BJ (cell line): ENCODE measurements at regions not wholly inside any gene's neighbourhood (a gene's known extent, or its start where the extent isn't known, plus 50 kb on each side); places are given as distances from the start of the nearest gene placed in this dataset.

Experiments
- CTCF ChIA-PET: fragments of 350-600 bp; formaldehyde crosslinking; extraction: SDS; loops from one replicate; lab custom pipeline; 2021; ENCODE audit warnings: antibody characterized with exemption, inconsistent platforms; lab: Yijun Ruan, JAX
- POLR2A ChIA-PET: fragments of 300-600 bp; sonication (Branson Sonifier 250); formaldehyde crosslinking; extraction: SDS; loops from one replicate; lab custom pipeline; 2021; ENCODE audit warnings: antibody characterized with exemption; lab: Charles Lee
- DNase-seq: peaks from one replicate; pipeline ENCODE4 v3.0.0-alpha.2; 2011; ENCODE audit warnings: low read depth
- H3K27me3 ChIP-seq: 2 replicates; pipeline ENCODE4 v1.6.0; 2011; ENCODE audit warnings: low read length; ENCODE audit not compliant: control insufficient read depth, insufficient read depth
- H3K36me3 ChIP-seq: 2 replicates; pipeline ENCODE4 v1.5.1; 2011; ENCODE audit warnings: low read length; ENCODE audit not compliant: control insufficient read depth, insufficient read depth
- H3K4me3 ChIP-seq: 2 replicates; pipeline ENCODE4 v1.5.1; 2011; ENCODE audit warnings: low read depth, mild to moderate bottlenecking, control low read depth, low read length
- TF ChIP-seq, protein P1 (sequence below): IDR thresholded peaks from 2 replicates; pipeline ENCODE4 v1.5.1; 2011; ENCODE audit warnings: low read depth, mild to moderate bottlenecking, control low read depth, inconsistent platforms, low read length, moderate library complexity; ENCODE audit not compliant: insufficient read depth

DNA sequence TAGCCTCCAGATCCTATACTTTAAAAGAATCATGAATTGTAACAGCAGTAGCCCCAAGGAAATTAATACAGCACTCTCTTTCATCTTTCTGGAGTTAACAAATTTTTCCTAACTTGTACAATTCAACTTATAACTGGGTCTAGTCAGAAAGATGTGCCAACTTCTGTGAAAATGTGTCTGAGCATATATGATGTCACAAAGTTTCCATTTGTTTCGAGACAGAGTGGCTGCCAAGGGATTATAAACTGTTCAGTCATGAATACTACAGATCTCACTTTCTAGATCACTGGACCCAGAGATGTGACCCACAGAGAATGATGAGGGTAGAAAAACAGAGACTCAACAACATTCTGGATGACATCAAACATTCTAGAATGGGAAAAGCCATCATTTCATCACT lies 249.2 kb upstream of the PHF14 start:
- Histone ChIP-seq H3K27me3 (no peaks in the 10 kb centered on the region), H3K4me3 (no peak overlapping the region), H3K36me3 (no peaks in the 10 kb centered on the region)
- DNase-seq = no peak
- CTCF ChIA-PET = no interaction called here
- TF ChIP-seq, protein P1, sequence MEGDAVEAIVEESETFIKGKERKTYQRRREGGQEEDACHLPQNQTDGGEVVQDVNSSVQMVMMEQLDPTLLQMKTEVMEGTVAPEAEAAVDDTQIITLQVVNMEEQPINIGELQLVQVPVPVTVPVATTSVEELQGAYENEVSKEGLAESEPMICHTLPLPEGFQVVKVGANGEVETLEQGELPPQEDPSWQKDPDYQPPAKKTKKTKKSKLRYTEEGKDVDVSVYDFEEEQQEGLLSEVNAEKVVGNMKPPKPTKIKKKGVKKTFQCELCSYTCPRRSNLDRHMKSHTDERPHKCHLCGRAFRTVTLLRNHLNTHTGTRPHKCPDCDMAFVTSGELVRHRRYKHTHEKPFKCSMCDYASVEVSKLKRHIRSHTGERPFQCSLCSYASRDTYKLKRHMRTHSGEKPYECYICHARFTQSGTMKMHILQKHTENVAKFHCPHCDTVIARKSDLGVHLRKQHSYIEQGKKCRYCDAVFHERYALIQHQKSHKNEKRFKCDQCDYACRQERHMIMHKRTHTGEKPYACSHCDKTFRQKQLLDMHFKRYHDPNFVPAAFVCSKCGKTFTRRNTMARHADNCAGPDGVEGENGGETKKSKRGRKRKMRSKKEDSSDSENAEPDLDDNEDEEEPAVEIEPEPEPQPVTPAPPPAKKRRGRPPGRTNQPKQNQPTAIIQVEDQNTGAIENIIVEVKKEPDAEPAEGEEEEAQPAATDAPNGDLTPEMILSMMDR = no peak
- POLR2A ChIA-PET = no interaction called here

DNA sequence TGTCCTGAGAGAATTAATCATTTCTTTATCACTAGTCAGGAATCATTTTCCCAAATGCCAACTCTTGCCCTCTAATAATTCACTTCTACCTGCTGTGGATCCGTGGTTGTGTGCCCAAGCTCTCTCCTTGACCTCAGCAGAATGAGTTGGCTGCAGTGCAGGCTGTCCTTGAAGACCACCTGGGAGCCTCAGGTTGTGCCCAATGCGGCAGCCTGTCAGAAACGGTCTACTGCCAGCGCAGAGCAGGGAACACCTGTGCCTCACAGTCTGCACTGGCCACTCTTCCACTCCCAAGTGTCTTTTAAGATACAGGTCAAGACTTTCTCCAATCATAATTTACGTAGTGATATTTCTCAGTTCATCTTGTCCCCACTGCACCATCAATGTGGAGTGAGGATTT lies 246.0 kb upstream of the PHF14 start:
- TF ChIP-seq, protein P1 = no peak
- no peaks in the 10 kb centered on the region for H3K36me3 ChIP-seq
- POLR2A ChIA-PET = no interaction called here
- H3K27me3 ChIP-seq = no peaks in the 10 kb centered on the region
- CTCF ChIA-PET = no interaction called here
- DNase-seq = no peak
- H3K4me3 ChIP-seq = no peak overlapping the region

DNA sequence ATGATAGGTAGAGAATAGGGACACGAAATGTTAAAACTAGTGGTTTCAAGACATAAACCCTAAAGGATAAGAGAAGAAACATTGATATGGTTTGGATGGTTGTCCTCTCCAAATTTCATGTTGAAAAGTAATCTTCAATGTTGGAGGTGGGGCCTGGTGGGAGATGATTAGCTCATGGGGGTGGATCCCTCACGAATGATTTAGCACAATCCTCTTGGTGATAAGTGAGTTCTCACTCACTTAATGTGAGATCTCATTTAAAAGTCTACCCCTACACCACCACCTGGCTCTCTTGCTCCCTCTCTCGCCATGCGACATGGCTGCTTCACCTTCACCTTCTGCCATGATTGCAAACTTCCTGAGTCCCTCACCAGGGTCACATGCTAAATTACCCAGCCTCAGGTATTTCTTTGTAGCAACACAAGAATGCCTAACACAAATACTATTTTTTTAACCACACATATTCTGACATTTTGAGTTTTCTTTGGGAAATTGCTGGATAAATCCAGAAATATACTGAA lies 242.4 kb upstream of the PHF14 start:
- CTCF ChIA-PET = no interaction called here
- DNase-seq = no peak
- no peaks in the 10 kb centered on the region for H3K27me3 ChIP-seq
- H3K4me3 ChIP-seq = no peak overlapping the region
- TF ChIP-seq, protein P1 = no peak
- POLR2A ChIA-PET = no interaction called here
- H3K36me3 ChIP-seq = no peaks in the 10 kb centered on the region

DNA sequence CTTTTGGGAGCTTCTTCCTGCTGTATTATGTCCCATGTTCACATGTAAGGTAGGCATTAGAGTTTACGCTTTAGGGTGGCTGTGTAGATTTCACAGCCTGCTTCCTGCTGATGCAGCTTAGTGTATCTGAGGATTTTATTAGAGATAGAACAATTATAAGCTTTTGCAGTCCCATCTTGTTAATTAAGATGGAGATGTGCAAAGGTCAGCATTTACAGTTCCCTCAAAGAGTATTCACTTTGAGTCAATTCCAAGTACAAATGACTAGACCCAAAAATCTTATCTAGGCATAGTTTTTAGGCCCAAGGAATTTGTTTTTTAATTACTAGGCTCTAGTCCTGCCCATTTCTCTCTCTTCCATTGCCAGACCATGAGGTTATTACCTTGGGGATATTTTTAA lies 239.9 kb upstream of the PHF14 start:
- Histone ChIP-seq H3K36me3 (no peaks in the 10 kb centered on the region), H3K27me3 (no peaks in the 10 kb centered on the region), H3K4me3 (no peak overlapping the region)
- TF ChIP-seq, protein P1 = no peak
- POLR2A ChIA-PET = no interaction called here
- CTCF ChIA-PET = no interaction called here
- no peak for DNase-seq

DNA sequence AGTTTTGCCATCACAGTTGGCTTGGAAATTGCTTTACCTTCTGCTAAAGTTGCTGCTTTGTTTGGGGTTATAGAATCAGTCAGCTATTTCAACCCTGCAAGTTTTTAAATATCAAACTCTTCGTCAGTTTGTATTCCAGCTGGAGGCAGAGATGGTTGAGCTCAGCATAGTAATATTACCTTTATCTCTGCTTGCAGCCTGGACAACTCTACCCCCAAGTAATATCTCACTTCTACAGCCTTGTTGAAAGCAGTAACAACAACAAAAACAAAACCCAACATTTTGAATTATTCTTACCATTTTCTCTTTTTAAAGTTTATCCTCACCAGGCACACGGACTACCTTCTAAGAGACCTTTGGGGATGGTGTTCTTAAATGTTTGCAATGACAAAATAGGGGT lies 239.1 kb upstream of the PHF14 start:
- Histone ChIP-seq H3K27me3 (no peaks in the 10 kb centered on the region), H3K36me3 (no peaks in the 10 kb centered on the region), H3K4me3 (no peak overlapping the region)
- ChIA-PET CTCF (no interaction called here), POLR2A (no interaction called here)
- no peak for DNase-seq
- TF ChIP-seq, protein P1 = no peak
